AG04450 (cell line): ENCODE measurements at regions not wholly inside any gene's neighbourhood (a gene's known extent, or its start where the extent isn't known, plus 50 kb on each side); places are given as distances from the start of the nearest gene placed in this dataset.

Experiments
- CTCF ChIA-PET: fragments of 300-600, 350-600 bp; formaldehyde crosslinking; extraction: SDS; loops from one replicate; lab custom pipeline; 2022; ENCODE audit warnings: antibody characterized with exemption, inconsistent platforms; lab: Charles Lee
- POLR2A ChIA-PET: fragments of 350-600 bp; formaldehyde crosslinking; extraction: SDS; loops from one replicate; lab custom pipeline; 2021; ENCODE audit warnings: antibody characterized with exemption, inconsistent platforms; lab: Yijun Ruan, JAX
- DNase-seq: peaks from one replicate; pipeline ENCODE4 v3.0.0-alpha.2; 2011; ENCODE audit warnings: low read depth, low spot score
- H3K27ac ChIP-seq: one replicate; pipeline ENCODE4 v1.5.1; 2012; ENCODE audit warnings: low read depth, low read length, control low read depth
- H3K27me3 ChIP-seq: one replicate; pipeline ENCODE4 v1.6.0; 2012; ENCODE audit warnings: low read length; ENCODE audit not compliant: control insufficient read depth, insufficient read depth
- H3K4me3 ChIP-seq: 2 replicates; pipeline ENCODE4 v1.5.1; 2011; ENCODE audit warnings: mild to moderate bottlenecking, low read depth, low read length, control low read depth
- H3K9me3 ChIP-seq: 2 replicates; pipeline ENCODE4 v1.5.1; 2012; ENCODE audit warnings: low read length; ENCODE audit not compliant: control insufficient read depth, insufficient read depth
- CTCF ChIP-seq: IDR thresholded peaks from 2 replicates; pipeline ENCODE4 v1.5.1; 2011; ENCODE audit warnings: low read depth, low read length, control low read depth, inconsistent platforms

GRCh38 chr7:69436946-69437345 is 161.3 kb upstream of the AUTS2 start:
- H3K27ac ChIP-seq, result no peak overlapping the region
- H3K9me3 ChIP-seq, result peaks cover 38% of the 10 kb centered on the region
- POLR2A ChIA-PET, result no interaction called here
- no peaks in the 10 kb centered on the region for H3K27me3 ChIP-seq
- no peak for TF ChIP-seq CTCF
- CTCF ChIA-PET, result interaction anchor here (0.7 kb wide), 1 partner anchor 66 kb away, joined by 6 read pairs; no protein-coding TSS in a partner anchor
- H3K4me3 ChIP-seq, result no peak overlapping the region
- DNase-seq, result no peak

- ChIA-PET POLR2A (no interaction called here), CTCF (no interaction called here)
- no peak for TF ChIP-seq CTCF
- DNase-seq, result no peak
- Histone ChIP-seq H3K27me3 (no peaks in the 10 kb centered on the region), H3K27ac (no peak overlapping the region), H3K9me3 (peaks cover 35% of the 10 kb centered on the region), H3K4me3 (no peak overlapping the region)
Measured at GRCh38 chr7:69438584-69439412, 159.5 kb upstream of the AUTS2 start.

DNA sequence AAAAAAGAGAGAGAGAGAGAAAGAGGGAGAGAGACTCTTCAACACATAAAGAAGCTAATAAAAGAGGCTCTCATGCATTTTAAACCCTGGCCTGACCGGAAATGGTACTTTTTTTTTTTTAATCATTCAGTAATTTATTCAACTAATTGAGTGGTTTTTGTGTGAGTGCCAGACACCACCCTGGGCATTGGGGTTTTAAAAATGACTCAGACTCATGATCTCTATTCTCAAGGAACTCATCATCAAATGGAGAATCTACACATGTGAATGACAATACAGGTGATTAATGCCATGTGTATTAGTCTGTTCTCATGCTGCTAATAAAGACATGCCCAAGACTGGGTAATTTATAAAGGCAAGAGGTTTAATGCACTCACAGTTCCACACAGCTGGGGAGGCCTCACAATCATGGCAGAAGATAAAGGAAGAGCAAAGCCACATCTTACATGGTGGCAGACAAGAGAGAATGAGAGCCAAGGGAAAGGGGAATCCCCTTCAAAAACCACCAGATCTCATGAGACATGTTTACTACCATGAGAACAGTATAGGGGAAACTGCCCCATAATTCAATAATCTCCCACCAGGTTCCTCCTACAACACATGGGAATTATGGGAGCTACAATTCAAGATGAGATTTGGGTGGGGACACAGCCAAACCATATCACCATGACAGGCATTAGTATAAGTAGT is 158.5 kb upstream of the AUTS2 start:
- POLR2A ChIA-PET, result no interaction called here
- no peak for TF ChIP-seq CTCF
- H3K9me3 ChIP-seq, result peaks cover 37% of the 10 kb centered on the region

DNA sequence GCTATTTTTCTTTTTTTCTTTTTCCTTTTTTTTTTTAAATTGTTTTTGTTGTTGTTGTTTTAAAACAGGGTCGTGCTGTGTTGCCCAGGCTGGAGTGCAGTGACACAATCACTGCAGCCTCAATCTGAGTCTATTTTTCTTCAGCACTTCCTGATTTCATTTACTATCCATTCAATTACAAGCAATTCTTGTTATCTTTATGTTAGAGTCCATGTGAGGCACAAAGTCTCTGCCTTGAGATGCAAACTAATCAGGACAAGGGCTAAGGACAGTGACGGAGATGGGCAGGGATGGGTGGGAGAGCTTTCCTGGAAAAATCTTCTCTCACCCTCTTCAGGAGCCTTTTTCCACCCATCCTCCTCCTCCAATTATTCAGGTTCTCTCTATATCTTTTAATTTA is 157.3 kb upstream of the AUTS2 start:
- H3K27ac ChIP-seq, result no peak overlapping the region
- H3K27me3 ChIP-seq, result no peaks in the 10 kb centered on the region
- CTCF ChIA-PET, result no interaction called here
- no peak overlapping the region for H3K4me3 ChIP-seq
- POLR2A ChIA-PET, result no interaction called here
- TF ChIP-seq CTCF, result no peak
- H3K9me3 ChIP-seq, result peaks cover 47% of the 10 kb centered on the region
- no peak for DNase-seq

More for the DNA sequence above, 158.5 kb upstream of the AUTS2 start:
- H3K4me3 ChIP-seq, result no peak overlapping the region
- DNase-seq, result no peak
- CTCF ChIA-PET, result no interaction called here
- no peak overlapping the region for H3K27ac ChIP-seq
- H3K27me3 ChIP-seq, result no peaks in the 10 kb centered on the region

GRCh38 chr7:69443136-69443535 is 155.1 kb upstream of the AUTS2 start:
- ChIA-PET POLR2A (no interaction called here), CTCF (no interaction called here)
- H3K4me3 ChIP-seq, result no peak overlapping the region
- no peak for TF ChIP-seq CTCF
- no peak for DNase-seq
- H3K27me3 ChIP-seq, result no peaks in the 10 kb centered on the region
- H3K27ac ChIP-seq, result no peak overlapping the region
- peaks cover 49% of the 10 kb centered on the region for H3K9me3 ChIP-seq
